Type B pancreatic cell (in vitro differentiated cells): ENCODE measurements at regions not wholly inside any gene's neighbourhood (a gene's known extent, or its start where the extent isn't known, plus 50 kb on each side); places are given as distances from the start of the nearest gene placed in this dataset.

Source experiments
- DNase-seq: peaks from one replicate; pipeline ENCODE4 v3.0.0; 2021; ENCODE audit warnings: mixed read lengths; ENCODE audit not compliant: unreplicated experiment; ENCODE audit errors: extremely low spot score
- H3K27ac Mint-ChIP-seq: 2 replicates; pipeline ENCODE4 v1.8.0; 2021; ENCODE audit warnings: mild to moderate bottlenecking, mixed read lengths
- H3K27me3 Mint-ChIP-seq: 2 replicates; pipeline ENCODE4 v1.8.0; 2021; ENCODE audit warnings: mixed read lengths
- H3K36me3 Mint-ChIP-seq: 2 replicates; pipeline ENCODE4 v1.8.0; 2021; ENCODE audit warnings: mixed read lengths
- H3K4me1 Mint-ChIP-seq: one replicate; pipeline ENCODE4 v1.8.0; 2021; ENCODE audit warnings: mixed read lengths; ENCODE audit not compliant: unreplicated experiment
- H3K4me3 Mint-ChIP-seq: 2 replicates; pipeline ENCODE4 v1.8.0; 2021; ENCODE audit warnings: mild to moderate bottlenecking, mixed read lengths
- H3K9me3 Mint-ChIP-seq: 2 replicates; pipeline ENCODE4 v1.8.0; 2021; ENCODE audit warnings: mixed read lengths
- CTCF ChIP-seq: fragments of 200-600 bp; sonication (generic); conservative IDR thresholded peaks from 2 replicates; pipeline ENCODE4 v1.5.0; 2021; ENCODE audit warnings: antibody characterized with exemption, mild to moderate bottlenecking

GRCh38 chr6:77019081-77019480 is 444.2 kb downstream of the HTR1B start:
- no peaks in the 10 kb centered on the region for H3K27me3 Mint-ChIP-seq
- no peak overlapping the region for H3K27ac Mint-ChIP-seq
- H3K36me3 Mint-ChIP-seq, result no peaks in the 10 kb centered on the region
- no peak for DNase-seq
- H3K4me3 Mint-ChIP-seq, result no peak overlapping the region
- H3K9me3 Mint-ChIP-seq, result no peaks in the 10 kb centered on the region
- H3K4me1 Mint-ChIP-seq, result no peaks in the 10 kb centered on the region
- TF ChIP-seq CTCF, result no peak

- H3K36me3 Mint-ChIP-seq, result no peaks in the 10 kb centered on the region
- H3K4me3 Mint-ChIP-seq, result no peak overlapping the region
- H3K9me3 Mint-ChIP-seq, result no peaks in the 10 kb centered on the region
- TF ChIP-seq CTCF, result no peak
- no peak overlapping the region for H3K27ac Mint-ChIP-seq
- no peak for DNase-seq
- H3K27me3 Mint-ChIP-seq, result no peaks in the 10 kb centered on the region
- H3K4me1 Mint-ChIP-seq, result no peaks in the 10 kb centered on the region
These were observed 445.8 kb downstream of the HTR1B start for GRCh38 chr6:77017537-77017936.

- Mint-ChIP-seq H3K27me3 (no peaks in the 10 kb centered on the region), H3K36me3 (no peaks in the 10 kb centered on the region), H3K9me3 (no peaks in the 10 kb centered on the region), H3K27ac (no peak overlapping the region), H3K4me3 (no peak overlapping the region), H3K4me1 (no peaks in the 10 kb centered on the region)
- no peak for DNase-seq
- no peak for TF ChIP-seq CTCF
These were observed 447.9 kb downstream of the HTR1B start for GRCh38 chr6:77015350-77015749.

GRCh38 chr6:77011929-77012545 is 451.3 kb downstream of the HTR1B start:
- TF ChIP-seq CTCF, result no peak
- Mint-ChIP-seq H3K9me3 (no peaks in the 10 kb centered on the region), H3K4me1 (no peaks in the 10 kb centered on the region), H3K36me3 (no peaks in the 10 kb centered on the region), H3K27ac (no peak overlapping the region), H3K27me3 (no peaks in the 10 kb centered on the region), H3K4me3 (no peak overlapping the region)
- DNase-seq, result no peak

GRCh38 chr6:77010931-77011542 is 452.3 kb downstream of the HTR1B start:
- Mint-ChIP-seq H3K9me3 (no peaks in the 10 kb centered on the region), H3K27me3 (no peaks in the 10 kb centered on the region), H3K4me1 (no peaks in the 10 kb centered on the region), H3K4me3 (no peak overlapping the region), H3K27ac (no peak overlapping the region), H3K36me3 (no peaks in the 10 kb centered on the region)
- no peak for DNase-seq
- TF ChIP-seq CTCF, result no peak
